Gastrocnemius medialis (tissue), 4 donors: ENCODE measurements at regions not wholly inside any gene's neighbourhood (a gene's known extent, or its start where the extent isn't known, plus 50 kb on each side); places are given as distances from the start of the nearest gene placed in this dataset.

ENCODE experiments used
- ATAC-seq, 2 donors: fragments of 150-250 bp; one replicate each; pipeline ENCODE4 v1.9.1; 2016
- DNase-seq, 2 donors: peaks; one replicate each; pipeline ENCODE4 v3.0.0-alpha.2; 2019
- H3K27ac ChIP-seq, 4 donors: fragments of 200-600 bp; sonication (generic); 1 replicate in 1 of 4; 2 replicates in 3 of 4; pipeline ENCODE4 v1.5.1; 2016 to 2018; ENCODE audit warnings: mild to moderate bottlenecking in 2 of 4, moderate library complexity in 1 of 4
- H3K27me3 ChIP-seq, 3 donors: fragments of 200-600 bp; sonication (generic) in 2 of 3; 1 replicate in 1 of 3; 2 replicates in 2 of 3; pipeline versions ENCODE4 v1.5.1 to v1.6.0; 2016 to 2019; ENCODE audit warnings: mild to moderate bottlenecking in 1 of 3, moderate library complexity in 1 of 3
- H3K36me3 ChIP-seq, 2 donors: fragments of 200-600 bp; sonication (generic) in 1 of 2; one replicate each; pipeline ENCODE4 v1.5.1; 2017 to 2018
- H3K4me1 ChIP-seq, 2 donors: fragments of 200-600 bp; sonication (generic) in 1 of 2; one replicate each; pipeline ENCODE4 v1.5.1; 2016 to 2017; ENCODE audit warnings: mild to moderate bottlenecking in 2 of 2
- H3K4me3 ChIP-seq, 4 donors: fragments of 200-600 bp; sonication (generic) in 3 of 4; 1 replicate in 1 of 4; 2 replicates in 3 of 4; pipeline ENCODE4 v1.5.1; 2016 to 2019; ENCODE audit warnings: mild to moderate bottlenecking in 2 of 4
- H3K9me3 ChIP-seq, 3 donors: fragments of 200-600 bp; sonication (generic) in 2 of 3; 1 replicate in 1 of 3; 2 replicates in 2 of 3; pipeline ENCODE4 v1.5.1; 2016 to 2019
- CTCF ChIP-seq, 5 experiments: fragments of 450-650 bp in 3 of 5; fragments of 200-600 bp in 2 of 5; sonication (generic) in 2 of 5; IDR thresholded peaks in 4 of 5; conservative IDR thresholded peaks in 1 of 5; 1 replicate in 4 of 5; 2 replicates in 1 of 5; pipeline ENCODE4 v1.5.1; 2016 to 2019; ENCODE audit warnings: antibody characterized with exemption in 5 of 5, mild to moderate bottlenecking in 3 of 5, moderate library complexity in 3 of 5
- POLR2A ChIP-seq, 2 donors: fragments of 450-650 bp; IDR thresholded peaks; one replicate each; pipeline ENCODE4 v1.6.1; 2017; ENCODE audit warnings: antibody characterized with exemption in 2 of 2, mild to moderate bottlenecking in 2 of 2, moderate library complexity in 2 of 2
- in situ Hi-C, 4 donors: fragments of 200-750 bp; cut with MboI; loops; one replicate each; pipeline versions ENCODE4 v1.15.0 to v1.8.0; 2017; ENCODE audit warnings: low sequenced_read_pairs in 4 of 4
- intact Hi-C: fragments of 100-400 bp; cut with DNase I; formaldehyde crosslinking; loops from one replicate; pipeline ENCODE4 v1.15.1; 2023; ENCODE audit warnings: low total_unique reads

- no peak overlapping the region for H3K27ac ChIP-seq
- DNase-seq, result no peak
- TF ChIP-seq CTCF (IDR thresholded peaks at IDR 0.05 in 4 of 5, conservative IDR thresholded peaks at IDR 0.05 in 1 of 5), result no peak
- TF ChIP-seq POLR2A (IDR thresholded peaks at IDR 0.05), result no peak
- H3K4me3 ChIP-seq, result no peak overlapping the region
- no peaks in the 10 kb centered on the region for H3K27me3 ChIP-seq
- H3K36me3 ChIP-seq, result no peaks in the 10 kb centered on the region
- no peak for ATAC-seq
- H3K4me1 ChIP-seq, result no peaks in the 10 kb centered on the region
- intact Hi-C loops (no loop called here), in situ Hi-C loops (no loop called here)
- no peaks in the 10 kb centered on the region for H3K9me3 ChIP-seq
These were observed 84.3 kb upstream of the IRX6 start for GRCh38 chr16:55239723-55240122.

GRCh38 chr16:55240888-55241287, 83.1 kb upstream of the IRX6 start:
- Histone ChIP-seq H3K4me3 (no peak overlapping the region), H3K9me3 (no peaks in the 10 kb centered on the region), H3K27ac (no peak overlapping the region), H3K27me3 (no peaks in the 10 kb centered on the region), H3K36me3 (no peaks in the 10 kb centered on the region), H3K4me1 (no peaks in the 10 kb centered on the region)
- TF ChIP-seq POLR2A (IDR thresholded peaks at IDR 0.05) (no peak), CTCF (IDR thresholded peaks at IDR 0.05 in 4 of 5, conservative IDR thresholded peaks at IDR 0.05 in 1 of 5) (no peak)
- DNase-seq, result no peak
- intact Hi-C loops (no loop called here), in situ Hi-C loops (no loop called here)
- ATAC-seq, result no peak

GRCh38 chr16:55242667-55243066, 81.3 kb upstream of the IRX6 start:
- ATAC-seq (no peak), DNase-seq (no peak)
- no peak overlapping the region for H3K27ac ChIP-seq
- no peaks in the 10 kb centered on the region for H3K9me3 ChIP-seq
- no peaks in the 10 kb centered on the region for H3K4me1 ChIP-seq
- no peak overlapping the region for H3K4me3 ChIP-seq
- intact Hi-C loops, result no loop called here
- in situ Hi-C loops, result no loop called here
- H3K36me3 ChIP-seq, result no peaks in the 10 kb centered on the region
- no peaks in the 10 kb centered on the region for H3K27me3 ChIP-seq
- TF ChIP-seq POLR2A (IDR thresholded peaks at IDR 0.05) (no peak), CTCF (IDR thresholded peaks at IDR 0.05 in 4 of 5, conservative IDR thresholded peaks at IDR 0.05 in 1 of 5) (no peak)

- no peak for ATAC-seq
- in situ Hi-C loops, result no loop called here
These were observed 75.9 kb upstream of the IRX6 start for GRCh38 chr16:55248058-55248457.

More at GRCh38 chr16:55248058-55248457, 75.9 kb upstream of the IRX6 start:
- no peaks in the 10 kb centered on the region for H3K36me3 ChIP-seq
- DNase-seq, result no peak
- intact Hi-C loops, result no loop called here
- no peak overlapping the region for H3K4me3 ChIP-seq
- H3K4me1 ChIP-seq, result no peaks in the 10 kb centered on the region
- no peaks in the 10 kb centered on the region for H3K27me3 ChIP-seq
- no peak overlapping the region for H3K27ac ChIP-seq
- no peak for TF ChIP-seq CTCF (IDR thresholded peaks at IDR 0.05 in 4 of 5, conservative IDR thresholded peaks at IDR 0.05 in 1 of 5)
- TF ChIP-seq POLR2A (IDR thresholded peaks at IDR 0.05), result no peak
- H3K9me3 ChIP-seq, result no peaks in the 10 kb centered on the region
